Stimulated activated CD4-positive, alpha-beta T cell treated with anti-CD3 and anti-CD28 coated beads, Interleukin-12 subunit alpha, Interleukin-12 subunit beta, amount 100 ng/mL, for 4 hours (primary cell): ENCODE measurements at regions not wholly inside any gene's neighbourhood (a gene's known extent, or its start where the extent isn't known, plus 50 kb on each side); places are given as distances from the start of the nearest gene placed in this dataset.
"Not testable (repeated sequence)": the region's sequence is repeated elsewhere in the genome, so short reads cannot be mapped to it uniquely, and the experiment has no call there.

ENCODE experiments used
- DNase-seq: peaks from one replicate; pipeline ENCODE4 v3.0.0-alpha.2; 2020

- DNase-seq, result no peak
These were observed 68.8 kb upstream of the DLG1 start for GRCh38 chr3:197367081-197367780.

- no peak for DNase-seq
These were observed 68.1 kb upstream of the DLG1 start for GRCh38 chr3:197366301-197367044.

- no peak for DNase-seq
These were observed 67.2 kb upstream of the DLG1 start for GRCh38 chr3:197365586-197365985.

GRCh38 chr3:197364410-197365071 is 66.1 kb upstream of the DLG1 start:
- DNase-seq, result no peak

- no peak for DNase-seq
These were observed 65.4 kb upstream of the DLG1 start for GRCh38 chr3:197363553-197364409.

GRCh38 chr3:197362081-197362480 is 63.7 kb upstream of the DLG1 start:
- no peak for DNase-seq

GRCh38 chr3:197360095-197360494 is 61.7 kb upstream of the DLG1 start:
- not testable (repeated sequence) for DNase-seq

- DNase-seq, result not testable (repeated sequence)
These were observed 61.1 kb upstream of the DLG1 start for GRCh38 chr3:197359476-197359875.

GRCh38 chr3:197356741-197357140 is 58.3 kb upstream of the DLG1 start:
- no peak for DNase-seq

GRCh38 chr3:197356275-197356674 is 57.9 kb upstream of the DLG1 start:
- DNase-seq, result no peak

GRCh38 chr3:197355713-197356112 is 57.3 kb upstream of the DLG1 start:
- DNase-seq, result no peak

- no peak for DNase-seq
These were observed 56.2 kb upstream of the DLG1 start for GRCh38 chr3:197354568-197355001.

GRCh38 chr3:197353867-197354567 is 55.6 kb upstream of the DLG1 start:
- DNase-seq, result no peak

GRCh38 chr3:197353001-197353866 is 54.8 kb upstream of the DLG1 start:
- no peak for DNase-seq

GRCh38 chr3:197352382-197352781 is 54.0 kb upstream of the DLG1 start:
- no peak for DNase-seq

GRCh38 chr3:197350446-197350845 is 52.0 kb upstream of the DLG1 start:
- no peak for DNase-seq

GRCh38 chr3:197349368-197349767 is 51.0 kb upstream of the DLG1 start:
- DNase-seq, result no peak
